Esophagus squamous epithelium (tissue), 5 donors: ENCODE measurements at regions not wholly inside any gene's neighbourhood (a gene's known extent, or its start where the extent isn't known, plus 50 kb on each side); places are given as distances from the start of the nearest gene placed in this dataset.

Experiments
- DNase-seq: peaks from one replicate; lab custom pipeline; 2025; lab: John Stamatoyannopoulos, UW
- H3K27ac ChIP-seq, 4 donors: fragments of 200-600 bp; sonication (generic); one replicate each; pipeline ENCODE4 v1.5.1; 2016 to 2019; ENCODE audit warnings: mild to moderate bottlenecking in 1 of 4
- H3K27me3 ChIP-seq, 4 donors: fragments of 200-600 bp; sonication (generic); 1 replicate in 3 of 4; 2 replicates in 1 of 4; pipeline versions ENCODE4 v1.5.1 to v1.6.0; 2017 to 2021; ENCODE audit warnings: antibody characterized with exemption in 1 of 4
- H3K36me3 ChIP-seq, 3 donors: fragments of 200-600 bp; sonication (generic); one replicate each; pipeline ENCODE4 v1.5.1; 2016 to 2019
- H3K4me1 ChIP-seq, 3 donors: fragments of 200-600 bp; sonication (generic); one replicate each; pipeline ENCODE4 v1.5.1; 2017 to 2019
- H3K4me3 ChIP-seq, 4 donors: fragments of 200-600 bp; sonication (generic); 1 replicate in 3 of 4; 2 replicates in 1 of 4; pipeline ENCODE4 v1.5.1; 2016 to 2019; ENCODE audit warnings: mild to moderate bottlenecking in 2 of 4, moderate library complexity in 1 of 4
- H3K9me3 ChIP-seq, 3 donors: fragments of 200-600 bp; sonication (generic); one replicate each; pipeline ENCODE4 v1.5.1; 2016 to 2019
- POLR2A ChIP-seq, 4 donors: fragments of 450-650 bp; IDR thresholded peaks; one replicate each; pipeline ENCODE4 v1.6.1; 2017; ENCODE audit warnings: antibody characterized with exemption in 4 of 4, mild to moderate bottlenecking in 4 of 4, moderate library complexity in 3 of 4
- WGBS, 2 donors: methylation state at CpG; one replicate each; pipeline ENCODE4 v1.1.5; 2018; 5-methylcytosine and 5-hydroxymethylcytosine counted together
- intact Hi-C: fragments of 100-400 bp; cut with DNase I; formaldehyde crosslinking; loops from one replicate; pipeline ENCODE4 v1.15.0; 2022
- TF ChIP-seq, protein P1 (sequence below), 6 experiments: fragments of 450-650 bp in 4 of 6; fragments of 200-600 bp in 2 of 6; sonication (generic) in 2 of 6; IDR thresholded peaks; one replicate each; pipeline ENCODE4 v1.5.1; 2016 to 2019; ENCODE audit warnings: antibody characterized with exemption in 6 of 6, mild to moderate bottlenecking in 4 of 6, moderate library complexity in 4 of 6
- donor health status: DM: yes; HTN: yes; CAD: no.

DNA sequence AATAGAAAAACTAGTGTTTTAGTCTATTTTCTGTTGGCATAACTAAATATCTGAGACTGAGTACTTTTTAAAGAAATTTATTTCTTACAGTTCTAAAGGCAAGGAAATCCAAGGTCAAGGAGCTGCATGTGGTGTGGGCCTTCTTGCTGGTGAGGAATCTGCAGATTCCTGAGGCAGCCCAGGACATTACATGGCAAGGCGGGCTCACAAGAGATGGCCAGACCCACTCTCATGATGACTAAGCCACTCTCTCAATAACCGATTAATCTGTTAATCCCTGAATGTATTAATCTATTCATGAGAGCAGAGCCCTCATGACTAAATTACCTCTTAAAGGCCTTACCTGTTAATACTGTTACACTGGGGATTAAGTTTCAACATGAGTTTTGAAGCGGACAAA, 340.8 kb downstream of the GRXCR1 start:
- Histone ChIP-seq H3K4me3 (no peak overlapping the region), H3K9me3 (no peaks in the 10 kb centered on the region), H3K27ac (no peak overlapping the region), H3K4me1 (no peaks in the 10 kb centered on the region), H3K27me3 (no peaks in the 10 kb centered on the region), H3K36me3 (no peaks in the 10 kb centered on the region)
- no peak for TF ChIP-seq POLR2A (IDR thresholded peaks at IDR 0.05)
- TF ChIP-seq, protein P1, sequence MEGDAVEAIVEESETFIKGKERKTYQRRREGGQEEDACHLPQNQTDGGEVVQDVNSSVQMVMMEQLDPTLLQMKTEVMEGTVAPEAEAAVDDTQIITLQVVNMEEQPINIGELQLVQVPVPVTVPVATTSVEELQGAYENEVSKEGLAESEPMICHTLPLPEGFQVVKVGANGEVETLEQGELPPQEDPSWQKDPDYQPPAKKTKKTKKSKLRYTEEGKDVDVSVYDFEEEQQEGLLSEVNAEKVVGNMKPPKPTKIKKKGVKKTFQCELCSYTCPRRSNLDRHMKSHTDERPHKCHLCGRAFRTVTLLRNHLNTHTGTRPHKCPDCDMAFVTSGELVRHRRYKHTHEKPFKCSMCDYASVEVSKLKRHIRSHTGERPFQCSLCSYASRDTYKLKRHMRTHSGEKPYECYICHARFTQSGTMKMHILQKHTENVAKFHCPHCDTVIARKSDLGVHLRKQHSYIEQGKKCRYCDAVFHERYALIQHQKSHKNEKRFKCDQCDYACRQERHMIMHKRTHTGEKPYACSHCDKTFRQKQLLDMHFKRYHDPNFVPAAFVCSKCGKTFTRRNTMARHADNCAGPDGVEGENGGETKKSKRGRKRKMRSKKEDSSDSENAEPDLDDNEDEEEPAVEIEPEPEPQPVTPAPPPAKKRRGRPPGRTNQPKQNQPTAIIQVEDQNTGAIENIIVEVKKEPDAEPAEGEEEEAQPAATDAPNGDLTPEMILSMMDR (IDR thresholded peaks at IDR 0.05): no peak
- intact Hi-C loops: no loop called here
- WGBS, 2 donors: 61 to 73% methylated on average over 3 of the region's 3 CpGs
- no peak for DNase-seq

DNA sequence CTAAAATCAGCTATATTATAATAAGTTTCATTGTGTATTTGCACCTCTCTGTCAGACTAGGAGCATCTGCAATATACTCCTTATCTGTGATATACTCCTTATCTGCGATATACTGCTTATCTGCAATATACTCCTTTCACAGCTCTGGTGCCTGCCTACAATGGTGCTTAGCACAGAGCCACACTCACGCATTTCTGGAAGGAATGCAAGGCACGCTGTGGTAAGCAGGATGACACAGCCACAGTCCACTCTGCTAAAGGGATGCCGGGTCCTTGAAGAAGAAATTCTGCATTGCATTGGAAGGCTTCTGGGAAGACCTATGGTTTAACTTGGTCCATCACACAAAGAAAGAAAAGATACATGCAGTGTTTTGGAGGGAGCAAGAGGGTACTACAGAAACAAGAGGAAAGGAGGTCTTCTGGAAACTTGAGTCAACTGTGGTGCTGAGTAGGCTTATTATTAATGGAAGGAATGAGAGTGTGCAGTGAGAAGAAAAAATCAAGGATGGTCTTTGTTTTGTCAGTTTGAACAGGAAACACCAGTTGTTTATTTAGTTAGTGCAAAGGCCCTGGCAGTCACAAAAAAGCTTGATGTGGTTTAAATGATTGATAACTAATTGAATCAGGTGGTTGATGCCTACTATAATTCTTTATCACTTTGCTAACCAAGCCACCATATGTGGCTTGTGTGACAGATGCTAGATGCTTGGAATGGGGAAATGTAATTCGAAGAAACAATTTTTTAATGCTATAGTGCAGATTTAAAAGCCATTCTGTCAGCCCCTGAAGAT, 342.3 kb downstream of the GRXCR1 start:
- WGBS, 2 donors: 60 to 73% methylated on average over 4 to 5 of the region's 5 CpGs
- Histone ChIP-seq H3K27me3 (no peaks in the 10 kb centered on the region), H3K27ac (no peak overlapping the region), H3K4me3 (no peak overlapping the region), H3K36me3 (no peaks in the 10 kb centered on the region), H3K4me1 (no peaks in the 10 kb centered on the region), H3K9me3 (no peaks in the 10 kb centered on the region)
- DNase-seq: no peak
- intact Hi-C loops: no loop called here
- TF ChIP-seq POLR2A (IDR thresholded peaks at IDR 0.05): no peak
- TF ChIP-seq, protein P1 (IDR thresholded peaks at IDR 0.05): no peak

DNA sequence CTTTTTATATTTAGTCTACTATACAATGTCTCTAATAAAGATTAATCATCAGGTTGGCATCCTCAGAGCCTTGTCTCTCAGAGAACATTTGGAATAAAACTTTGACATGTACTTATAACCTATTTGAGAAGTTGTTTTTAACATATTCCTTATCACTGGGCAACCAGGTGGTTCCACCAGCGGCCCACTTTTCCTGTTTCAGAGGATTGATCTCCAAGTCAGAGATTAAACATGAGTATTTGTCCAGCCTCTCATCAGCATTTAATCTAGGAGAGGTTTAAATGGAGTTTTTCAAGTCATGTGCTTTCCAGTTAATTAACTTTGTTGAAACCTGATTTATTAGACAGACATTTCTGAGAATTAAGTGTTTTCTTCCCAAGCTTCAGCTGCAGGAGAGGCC, 345.5 kb downstream of the GRXCR1 start:
- no peak for DNase-seq
- no peak overlapping the region for H3K27ac ChIP-seq
- WGBS, 2 donors: 36 to 53% methylated on average over 1 of the region's 1 CpG
- no peak overlapping the region for H3K4me3 ChIP-seq
- TF ChIP-seq, protein P1 (IDR thresholded peaks at IDR 0.05): no peak
- no peak for TF ChIP-seq POLR2A (IDR thresholded peaks at IDR 0.05)
- H3K9me3 ChIP-seq: no peaks in the 10 kb centered on the region
- H3K27me3 ChIP-seq: no peaks in the 10 kb centered on the region
- no peaks in the 10 kb centered on the region for H3K4me1 ChIP-seq
- no peaks in the 10 kb centered on the region for H3K36me3 ChIP-seq
- intact Hi-C loops: no loop called here

DNA sequence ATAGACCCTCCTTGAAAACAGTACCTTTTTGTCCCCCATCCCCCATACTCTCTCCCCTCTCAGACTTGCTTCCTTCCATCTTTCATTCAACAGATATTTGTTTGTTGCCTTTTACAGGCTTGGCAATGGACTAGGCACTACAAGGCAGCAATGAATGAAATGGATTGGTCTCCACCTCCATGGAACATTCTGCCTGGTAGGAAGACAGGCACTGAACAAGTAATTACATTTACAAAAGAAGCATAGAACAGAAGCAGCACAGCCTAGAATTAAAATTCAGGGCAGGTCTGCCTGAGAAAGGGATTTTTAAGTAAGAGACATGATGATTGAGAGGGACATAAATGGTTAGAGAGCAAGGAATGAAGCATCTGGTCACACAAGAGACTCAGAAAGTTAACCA, 346.1 kb downstream of the GRXCR1 start:
- H3K4me3 ChIP-seq: no peak overlapping the region
- H3K27ac ChIP-seq: no peak overlapping the region
- H3K36me3 ChIP-seq: no peaks in the 10 kb centered on the region
- H3K9me3 ChIP-seq: no peaks in the 10 kb centered on the region
- intact Hi-C loops: no loop called here
- no peaks in the 10 kb centered on the region for H3K27me3 ChIP-seq
- no peak for DNase-seq
- TF ChIP-seq, protein P1 (IDR thresholded peaks at IDR 0.05): no peak
- TF ChIP-seq POLR2A (IDR thresholded peaks at IDR 0.05): no peak
- H3K4me1 ChIP-seq: no peaks in the 10 kb centered on the region

DNA sequence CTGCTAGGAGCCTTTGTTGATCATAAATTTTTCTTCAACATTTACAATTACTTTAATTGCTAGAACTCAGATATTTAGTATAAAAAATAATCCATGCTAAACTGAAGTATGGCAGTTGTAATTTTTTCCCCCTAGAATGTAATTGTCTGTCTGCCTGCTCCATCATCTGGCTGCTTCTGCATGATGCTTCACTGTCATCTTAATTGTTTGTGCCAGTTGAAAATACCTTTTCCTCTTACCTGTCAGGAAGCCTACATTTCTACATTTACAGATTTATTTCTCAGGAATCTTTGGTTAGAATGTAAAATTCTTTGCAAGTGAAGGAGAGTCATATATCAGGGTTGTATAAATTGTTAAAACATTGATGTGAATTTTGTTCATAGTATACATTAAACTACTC, 348.6 kb downstream of the GRXCR1 start:
- intact Hi-C loops: no loop called here
- no peak for TF ChIP-seq POLR2A (IDR thresholded peaks at IDR 0.05)
- TF ChIP-seq, protein P1 (IDR thresholded peaks at IDR 0.05): no peak

More for the DNA sequence above, 348.6 kb downstream of the GRXCR1 start:
- DNase-seq: no peak
- Histone ChIP-seq H3K36me3 (no peaks in the 10 kb centered on the region), H3K4me1 (no peaks in the 10 kb centered on the region), H3K27me3 (no peaks in the 10 kb centered on the region), H3K4me3 (no peak overlapping the region), H3K27ac (no peak overlapping the region), H3K9me3 (no peaks in the 10 kb centered on the region)
